Fibroblast of lung (primary cell): ENCODE measurements at regions not wholly inside any gene's neighbourhood (a gene's known extent, or its start where the extent isn't known, plus 50 kb on each side); places are given as distances from the start of the nearest gene placed in this dataset.

Experiments
- DNase-seq, 2 donors: peaks; one replicate each; pipeline versions ENCODE4 v3.0.0 to v3.0.0-alpha.2; 2010; ENCODE audit warnings: low read depth in 2 of 2
- H2AFZ ChIP-seq: 2 replicates; pipeline ENCODE4 v1.5.1; 2012; ENCODE audit warnings: low read length, control low read depth, inconsistent platforms
- H3K27ac ChIP-seq: 2 replicates; pipeline ENCODE4 v1.5.1; 2011; ENCODE audit warnings: low read length, control low read depth; ENCODE audit not compliant: insufficient read depth
- H3K27me3 ChIP-seq: 2 replicates; pipeline ENCODE4 v1.5.1; 2011; ENCODE audit warnings: mild to moderate bottlenecking, low read length; ENCODE audit not compliant: control insufficient read depth, insufficient read depth
- H3K36me3 ChIP-seq: 2 replicates; pipeline ENCODE4 v1.5.1; 2011; ENCODE audit warnings: low read length; ENCODE audit not compliant: control insufficient read depth, insufficient read depth
- H3K4me1 ChIP-seq: 2 replicates; pipeline ENCODE4 v1.5.1; 2011; ENCODE audit warnings: low read length; ENCODE audit not compliant: control insufficient read depth, insufficient read depth; ENCODE audit errors: extremely low read depth
- H3K4me2 ChIP-seq: 2 replicates; pipeline ENCODE4 v1.5.1; 2011; ENCODE audit warnings: low read length, control low read depth; ENCODE audit not compliant: insufficient read depth; ENCODE audit errors: extremely low read depth
- H3K4me3 ChIP-seq, 4 experiments: fragments of 200-600 bp in 1 of 4; sonication (generic) in 1 of 4; replicated peaks in 1 of 4; 2 replicates each; pipeline ENCODE4 v1.5.1; 2011 to 2016; ENCODE audit warnings: low read length in 4 of 4, low read depth in 3 of 4, mild to moderate bottlenecking in 3 of 4, control low read depth in 2 of 4, inconsistent platforms in 1 of 4, mixed read lengths in 1 of 4; ENCODE audit not compliant: insufficient read depth in 1 of 4; ENCODE audit errors: control extremely low read depth in 1 of 4
- H3K79me2 ChIP-seq: 2 replicates; pipeline ENCODE4 v1.5.1; 2012; ENCODE audit warnings: mild to moderate bottlenecking, low read length, inconsistent platforms; ENCODE audit not compliant: control insufficient read depth, insufficient read depth
- H3K9ac ChIP-seq: 2 replicates; pipeline ENCODE4 v1.5.1; 2011; ENCODE audit warnings: mild to moderate bottlenecking, low read length, control low read depth; ENCODE audit not compliant: insufficient read depth
- H3K9me3 ChIP-seq: 2 replicates; pipeline ENCODE4 v1.5.1; 2012; ENCODE audit warnings: low read depth, low read length; ENCODE audit not compliant: control insufficient read depth, insufficient read depth
- H4K20me1 ChIP-seq: 2 replicates; pipeline ENCODE4 v1.5.1; 2011; ENCODE audit warnings: low read length; ENCODE audit not compliant: control insufficient read depth, insufficient read depth; ENCODE audit errors: extremely low read depth
- CTCF ChIP-seq, 2 donors: IDR thresholded peaks in 1 of 2; conservative IDR thresholded peaks in 1 of 2; 1 replicate in 1 of 2; 2 replicates in 1 of 2; pipeline ENCODE4 v1.5.1; 2011 to 2012; ENCODE audit warnings: low read length in 2 of 2, control low read depth in 1 of 2, inconsistent platforms in 1 of 2, low read depth in 1 of 2, mild to moderate bottlenecking in 1 of 2
- EZH2 ChIP-seq: IDR thresholded peaks from 2 replicates; pipeline ENCODE4 v1.5.1; 2012; ENCODE audit warnings: low read length, control low read depth, mild to moderate bottlenecking; ENCODE audit errors: missing control alignments

DNA sequence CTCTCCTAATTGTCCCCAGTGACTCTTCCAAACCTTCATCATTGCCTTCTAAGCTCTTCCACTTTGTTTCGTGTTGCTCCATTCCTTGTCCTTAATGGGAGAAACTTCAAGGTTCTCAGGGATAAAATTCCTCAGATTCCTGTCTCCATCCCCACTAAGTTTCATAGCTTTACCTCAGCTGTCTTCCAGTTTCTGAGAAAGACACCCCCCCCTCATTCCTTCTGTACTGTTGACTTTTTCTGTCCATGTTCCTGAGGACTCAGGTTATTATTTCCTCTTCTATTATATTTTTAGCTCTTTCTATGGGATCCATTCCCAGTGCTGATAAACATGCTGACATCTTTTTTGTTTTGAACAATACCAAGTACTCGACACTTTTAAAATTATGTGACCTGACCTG, 215.3 kb upstream of the PTGFR start:
- no peaks in the 10 kb centered on the region for H4K20me1 ChIP-seq
- TF ChIP-seq EZH2 (no peak), CTCF (conservative IDR thresholded peaks at IDR 0.05 in 1 of 2, IDR thresholded peaks at IDR 0.05 in 1 of 2; ENCODE audit: low read depth in 1 of 2, low read length in 2 of 2) (no peak)
- no peak overlapping the region for H3K27ac ChIP-seq
- H3K27me3 ChIP-seq: no peaks in the 10 kb centered on the region
- H3K4me3 ChIP-seq: no peak overlapping the region
- peak in 1 of 2 donors; percentile 82 for DNase-seq
- H3K4me2 ChIP-seq: no peak overlapping the region
- H3K4me1 ChIP-seq: peaks cover 17% of the 10 kb centered on the region
- no peaks in the 10 kb centered on the region for H3K79me2 ChIP-seq
- no peaks in the 10 kb centered on the region for H3K9me3 ChIP-seq
- H2AFZ ChIP-seq: no peak overlapping the region
- no peak overlapping the region for H3K9ac ChIP-seq
- H3K36me3 ChIP-seq: no peaks in the 10 kb centered on the region

GRCh38 chr1:78275906-78276685, 214.7 kb upstream of the PTGFR start:
- H3K79me2 ChIP-seq: no peaks in the 10 kb centered on the region
- H3K4me3 ChIP-seq: no peak overlapping the region
- peaks cover 17% of the 10 kb centered on the region for H3K4me1 ChIP-seq
- H3K9me3 ChIP-seq: no peaks in the 10 kb centered on the region
- no peaks in the 10 kb centered on the region for H3K36me3 ChIP-seq
- DNase-seq: peak in 1 of 2 donors; percentile 62
- no peak for TF ChIP-seq CTCF (conservative IDR thresholded peaks at IDR 0.05 in 1 of 2, IDR thresholded peaks at IDR 0.05 in 1 of 2; ENCODE audit: low read depth in 1 of 2, low read length in 2 of 2)
- no peak for TF ChIP-seq EZH2
- no peak overlapping the region for H2AFZ ChIP-seq
- no peak overlapping the region for H3K27ac ChIP-seq
- H3K9ac ChIP-seq: no peak overlapping the region
- no peaks in the 10 kb centered on the region for H3K27me3 ChIP-seq
- no peaks in the 10 kb centered on the region for H4K20me1 ChIP-seq
- H3K4me2 ChIP-seq: no peak overlapping the region

DNA sequence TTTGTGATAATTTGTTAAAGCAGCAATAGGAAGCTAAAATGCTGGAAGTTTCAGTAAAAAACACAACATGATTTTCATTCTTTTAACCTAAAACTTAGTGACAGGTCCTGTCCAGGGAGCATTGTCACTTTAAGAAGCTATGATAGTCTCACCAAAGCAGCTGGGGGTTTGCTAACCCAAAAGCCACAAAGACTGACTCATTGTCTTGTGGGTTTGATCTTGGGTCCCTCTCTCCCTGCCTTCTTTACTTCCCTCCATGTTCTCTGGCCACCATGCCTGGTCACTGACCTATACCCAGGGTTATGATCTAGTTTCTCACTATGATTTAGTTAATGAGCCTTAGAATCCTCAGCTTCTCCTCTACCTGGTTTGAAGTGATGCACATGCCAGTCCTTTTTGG, 213.5 kb upstream of the PTGFR start:
- Histone ChIP-seq H3K27ac (peak overlapping the region; percentile 33), H3K4me3 (no peak overlapping the region)

More for the DNA sequence above, 213.5 kb upstream of the PTGFR start:
- H3K27me3 ChIP-seq: no peaks in the 10 kb centered on the region
- no peaks in the 10 kb centered on the region for H4K20me1 ChIP-seq
- peak overlapping the region; percentile 42 for H3K4me2 ChIP-seq
- H3K9me3 ChIP-seq: no peaks in the 10 kb centered on the region
- peaks cover 17% of the 10 kb centered on the region for H3K4me1 ChIP-seq
- no peak overlapping the region for H3K9ac ChIP-seq
- peak overlapping the region; percentile 29 for H2AFZ ChIP-seq
- H3K36me3 ChIP-seq: no peaks in the 10 kb centered on the region
- no peaks in the 10 kb centered on the region for H3K79me2 ChIP-seq
- DNase-seq: peak; percentile 71 to 91
- TF ChIP-seq EZH2: no peak
- no peak for TF ChIP-seq CTCF (conservative IDR thresholded peaks at IDR 0.05 in 1 of 2, IDR thresholded peaks at IDR 0.05 in 1 of 2; ENCODE audit: low read depth in 1 of 2, low read length in 2 of 2)
